Stimulated activated CD8-positive, alpha-beta memory T cell treated with anti-CD3 and anti-CD28 coated beads, Interleukin-12 subunit alpha, Interleukin-12 subunit beta, amount 100 ng/mL, for 24 hours (primary cell): ENCODE measurements at regions not wholly inside any gene's neighbourhood (a gene's known extent, or its start where the extent isn't known, plus 50 kb on each side); places are given as distances from the start of the nearest gene placed in this dataset.
"Not testable (repeated sequence)": the region's sequence is repeated elsewhere in the genome, so short reads cannot be mapped to it uniquely, and the experiment has no call there.

Source experiments
- DNase-seq: peaks from one replicate; pipeline ENCODE4 v3.0.0-alpha.2; 2020; ENCODE audit errors: extremely low read depth

GRCh38 chr9:2496169-2496568 lies 125.4 kb upstream of the VLDLR start:
- DNase-seq, result no peak

- no peak for DNase-seq
Observed at GRCh38 chr9:2496934-2497333, 124.7 kb upstream of the VLDLR start.

- no peak for DNase-seq
Observed at GRCh38 chr9:2497666-2498400, 123.8 kb upstream of the VLDLR start.

- DNase-seq, result no peak
Observed at GRCh38 chr9:2502210-2502609, 119.4 kb upstream of the VLDLR start.

DNA sequence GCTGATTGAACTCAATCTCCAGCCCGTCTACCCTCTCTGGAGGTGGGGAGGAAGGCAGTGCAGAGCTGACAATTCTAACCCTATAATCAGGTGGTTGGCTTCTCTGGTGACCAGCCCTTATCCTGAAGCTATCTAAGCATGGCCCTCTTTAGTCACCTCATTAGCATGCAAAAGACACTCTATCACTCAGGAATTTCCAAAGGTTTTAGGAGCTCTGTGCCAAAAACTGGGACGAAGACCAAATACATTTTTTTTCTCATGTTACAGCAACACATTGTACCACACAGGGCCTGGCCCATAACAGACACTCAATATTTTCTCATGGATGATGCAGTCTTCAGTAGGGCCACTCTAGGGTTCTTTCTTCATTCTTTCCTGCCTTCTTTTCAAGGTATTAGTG lies 118.8 kb upstream of the VLDLR start:
- DNase-seq, result no peak

DNA sequence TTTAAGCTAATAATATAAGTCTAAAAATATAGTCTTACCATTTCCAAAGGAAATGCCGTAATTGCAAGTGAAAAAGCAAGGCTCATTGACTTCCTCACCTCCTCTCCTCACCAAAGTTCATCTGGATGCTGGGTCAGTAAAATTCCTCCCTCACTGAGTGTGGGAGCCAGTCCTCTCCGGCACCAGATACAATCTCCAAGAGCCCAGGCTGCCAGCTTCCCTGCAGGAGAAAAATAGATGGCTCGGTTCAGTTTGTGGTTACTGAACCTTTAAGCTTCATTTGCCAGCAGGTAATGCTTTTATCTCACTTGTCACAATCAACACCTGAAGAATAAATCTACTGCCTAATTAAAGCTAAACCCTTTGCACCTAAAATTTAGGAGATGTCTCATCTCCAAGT lies 115.3 kb upstream of the VLDLR start:
- DNase-seq, result no peak

DNA sequence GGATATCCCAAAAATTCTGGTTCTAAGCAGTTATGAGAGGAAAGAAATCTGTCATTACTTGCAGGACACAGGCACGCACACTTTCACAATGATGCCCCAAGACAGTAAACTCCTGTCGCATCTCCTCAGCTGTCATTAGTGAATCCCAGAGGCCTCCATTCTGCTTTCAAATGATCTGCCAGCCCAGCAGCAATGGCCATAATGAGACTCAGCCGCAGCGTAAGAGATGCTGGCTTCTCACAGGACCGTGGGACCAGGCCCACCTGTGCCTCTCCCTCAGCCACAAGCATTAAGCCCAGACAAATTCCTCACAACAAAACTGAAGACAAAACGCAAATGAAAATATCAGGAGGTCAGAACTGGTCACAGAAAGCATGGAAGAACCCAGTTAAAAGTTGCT lies 98.0 kb upstream of the VLDLR start:
- no peak for DNase-seq

GRCh38 chr9:2524601-2525000 lies 97.0 kb upstream of the VLDLR start:
- DNase-seq, result no peak

- no peak for DNase-seq
Observed at GRCh38 chr9:2525147-2525546, 96.4 kb upstream of the VLDLR start.

DNA sequence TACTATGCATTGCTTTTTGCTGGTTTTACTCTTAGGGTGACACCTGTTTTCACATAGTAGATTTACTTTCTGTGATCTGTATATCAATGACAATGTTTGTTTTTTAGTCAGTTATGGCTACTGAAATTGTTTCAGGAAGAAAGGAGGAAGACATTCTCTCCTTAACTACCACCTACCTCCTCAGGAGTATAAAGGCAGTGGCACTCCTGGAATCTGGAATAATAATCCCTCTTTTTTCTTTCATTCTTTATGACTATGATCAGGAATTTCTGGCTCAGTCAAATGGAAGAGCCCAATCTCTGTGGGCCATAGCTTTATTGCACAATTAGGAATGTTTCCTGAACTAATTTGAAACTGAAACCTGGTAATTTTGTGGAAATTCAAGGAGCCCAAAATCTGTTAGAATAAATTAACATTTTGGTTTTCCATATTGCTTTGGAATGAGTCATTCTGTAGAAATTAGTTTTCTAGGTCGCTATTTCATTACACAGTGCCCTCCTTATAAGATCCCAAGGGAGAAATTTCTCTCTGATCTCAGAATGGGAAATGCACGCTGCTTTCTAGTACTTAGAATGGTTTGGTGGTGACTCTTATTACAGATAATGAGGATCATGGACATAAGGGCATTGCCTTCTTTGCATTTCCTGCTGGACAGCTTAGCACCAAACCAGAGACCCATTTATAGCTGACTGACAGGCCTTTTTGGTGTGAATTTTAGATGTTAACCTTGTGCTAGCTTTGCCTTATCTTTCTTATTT lies 95.3 kb upstream of the VLDLR start:
- no peak for DNase-seq

- DNase-seq, result no peak
Observed at GRCh38 chr9:2531481-2531880, 90.1 kb upstream of the VLDLR start.

DNA sequence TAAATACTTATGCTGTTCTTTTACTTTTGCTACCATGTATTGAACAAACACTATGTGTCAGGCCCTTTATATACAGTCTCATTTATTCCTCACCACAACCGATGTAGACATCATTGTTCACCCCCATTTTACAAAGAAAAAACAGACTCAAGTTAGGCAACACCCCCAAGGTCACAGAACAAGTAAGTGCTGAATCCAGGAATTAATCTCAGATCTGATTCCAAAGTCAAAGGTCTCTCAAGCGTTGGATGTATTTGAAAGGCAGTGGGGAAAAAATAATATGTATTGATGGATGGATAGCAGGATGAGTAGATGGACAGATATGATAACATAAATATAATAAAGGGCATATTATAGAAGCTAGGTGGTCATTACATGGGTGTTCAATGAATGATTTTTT lies 85.1 kb upstream of the VLDLR start:
- no peak for DNase-seq

DNA sequence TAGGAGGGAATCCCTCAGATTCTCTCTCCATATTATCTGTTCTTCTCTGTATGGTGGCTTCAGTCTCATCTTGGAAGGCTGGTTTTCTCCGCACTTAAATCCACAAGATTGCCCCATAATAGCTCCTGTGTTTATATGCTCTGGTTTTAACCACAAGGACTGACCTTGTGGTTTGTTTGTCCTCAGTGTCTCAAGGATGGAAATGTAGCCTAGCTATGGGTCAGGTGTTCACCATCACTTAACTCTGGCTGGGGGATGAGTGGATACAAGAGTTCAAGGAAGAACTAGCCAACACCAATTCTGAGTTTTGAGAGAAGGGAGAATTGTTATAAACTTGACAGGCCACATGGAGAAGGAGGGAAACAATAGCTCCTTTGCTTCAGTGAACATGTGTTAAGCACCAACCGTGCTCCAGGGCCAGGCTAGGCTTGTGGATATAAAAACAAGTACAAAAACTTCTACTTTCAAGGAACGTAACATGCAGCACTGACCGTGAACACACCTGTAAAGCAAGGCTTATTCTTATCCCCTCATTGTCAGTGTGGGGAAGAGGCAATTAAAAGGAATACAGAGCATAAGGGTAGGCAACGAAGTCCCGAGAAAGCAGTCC lies 75.6 kb upstream of the VLDLR start:
- no peak for DNase-seq

GRCh38 chr9:2555899-2556600 lies 65.5 kb upstream of the VLDLR start:
- DNase-seq, result not testable (repeated sequence)

DNA sequence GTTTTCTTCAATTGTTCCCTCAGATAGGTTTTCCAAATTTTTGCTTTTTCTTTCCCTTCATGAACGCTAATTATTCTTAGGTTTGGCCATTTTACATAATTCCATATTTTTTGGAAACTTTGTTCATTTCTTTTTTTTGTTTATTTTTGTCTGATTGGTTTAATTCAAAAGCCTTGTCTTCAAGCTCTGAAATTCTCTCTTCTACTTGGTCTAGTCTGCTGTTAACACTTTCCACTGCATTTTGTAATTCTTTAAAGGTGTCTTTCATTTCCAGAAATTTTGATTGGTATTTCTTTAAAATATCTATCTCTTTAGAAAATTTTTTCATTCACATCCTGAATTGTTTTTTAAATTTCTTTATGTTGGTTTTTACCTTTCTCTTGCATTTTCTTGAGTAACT lies 63.9 kb upstream of the VLDLR start:
- DNase-seq, result no peak

GRCh38 chr9:2559192-2560152 lies 62.1 kb upstream of the VLDLR start:
- no peak for DNase-seq

DNA sequence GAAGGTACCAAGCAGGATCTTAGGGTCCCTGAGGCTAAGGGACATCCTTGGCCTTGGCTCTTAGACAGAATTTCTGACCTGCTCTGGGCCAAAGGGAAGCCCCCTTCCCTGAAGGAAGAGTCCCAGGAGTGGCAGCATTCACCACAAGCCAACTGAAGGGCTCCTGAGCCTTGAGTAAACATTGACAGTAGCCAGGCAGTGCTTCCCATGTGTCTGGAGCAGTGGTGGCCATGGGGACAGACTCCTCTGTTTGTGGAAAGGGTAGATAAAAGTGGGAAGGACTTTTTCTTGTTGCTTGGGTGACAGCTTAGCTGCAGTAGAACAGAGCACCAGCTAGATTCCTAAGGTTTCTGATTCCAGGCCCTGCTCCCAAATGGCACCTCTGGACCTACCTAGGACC lies 61.4 kb upstream of the VLDLR start:
- DNase-seq, result no peak

DNA sequence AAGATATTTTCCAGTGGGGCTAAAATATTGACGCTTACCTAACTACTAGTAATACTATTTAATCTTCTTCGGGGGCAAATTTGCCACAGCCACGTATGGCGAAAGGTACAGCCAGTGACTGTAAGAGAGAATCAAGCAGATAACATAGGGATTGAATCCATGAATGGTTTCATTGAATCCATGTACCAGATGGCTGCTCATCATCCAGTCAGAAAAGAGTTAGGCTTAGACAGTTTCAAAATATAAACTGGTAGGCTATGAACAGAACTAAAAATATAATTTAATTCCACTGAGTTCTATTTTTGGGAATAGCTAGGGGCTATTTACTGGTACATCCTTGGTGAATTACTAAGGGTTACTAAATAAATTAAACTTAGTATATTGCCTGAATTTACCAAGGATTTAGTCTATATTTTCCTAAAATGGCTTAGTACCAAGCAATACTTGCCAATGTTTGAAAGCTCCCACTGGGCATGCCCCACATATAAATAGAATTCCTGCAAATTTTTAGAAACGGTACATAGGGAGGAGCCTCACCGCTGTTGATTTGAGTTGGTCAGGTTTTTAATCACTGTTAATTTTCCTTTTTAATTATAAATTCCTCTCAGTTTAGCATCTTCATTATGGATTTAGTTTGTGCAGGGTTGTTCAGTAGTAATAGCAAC lies 55.8 kb upstream of the VLDLR start:
- no peak for DNase-seq

DNA sequence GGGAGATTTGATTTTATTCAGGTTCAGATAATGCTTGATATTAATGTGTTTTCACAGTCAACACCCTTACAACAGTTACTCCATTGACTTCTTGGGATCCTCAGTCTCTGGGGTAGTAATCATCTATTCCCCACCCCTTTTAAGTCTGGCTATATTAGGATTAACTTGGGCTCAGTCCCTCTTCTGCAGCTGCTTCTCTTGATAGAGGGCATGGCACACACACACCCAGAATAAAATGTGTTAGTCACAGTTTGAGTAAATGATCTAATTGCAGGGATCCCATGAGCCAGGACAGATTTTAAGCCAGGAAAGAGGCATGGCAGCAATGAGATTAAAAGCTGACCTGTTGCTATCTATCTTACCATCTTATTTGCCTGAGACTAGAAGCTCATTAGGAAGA lies 53.7 kb upstream of the VLDLR start:
- DNase-seq, result no peak

GRCh38 chr9:2568689-2569088 lies 52.9 kb upstream of the VLDLR start:
- no peak for DNase-seq
